HepG2 (cell line): ENCODE measurements at regions not wholly inside any gene's neighbourhood (a gene's known extent, or its start where the extent isn't known, plus 50 kb on each side); places are given as distances from the start of the nearest gene placed in this dataset.

Source experiments
- AGO1 ChIP-seq: fragments of 200-400 bp; formaldehyde crosslinking; IDR thresholded peaks from 2 replicates; pipeline ENCODE4 v1.6.1; 2017; ENCODE audit warnings: mild to moderate bottlenecking, low read depth, low read length, moderate library complexity; ENCODE audit not compliant: poor library complexity, severe bottlenecking
- HIVEP1 ChIP-seq: sonication (generic); formaldehyde crosslinking; IDR thresholded peaks from 2 replicates; pipeline ENCODE4 v1.4.0; 2020; ENCODE audit warnings: mild to moderate bottlenecking, missing genetic modification reagents
- HNF4A ChIP-seq: sonication (generic); formaldehyde crosslinking; IDR thresholded peaks from 2 replicates; pipeline ENCODE4 v1.4.0; 2020; ENCODE audit warnings: missing genetic modification reagents
- JARID2 ChIP-seq: sonication (generic); formaldehyde crosslinking; IDR thresholded peaks from 2 replicates; pipeline ENCODE4 v1.8.1; 2023; ENCODE audit warnings: missing genetic modification reagents, inconsistent platforms; ENCODE audit not compliant: insufficient replicate concordance
- TCF12 ChIP-seq, 2 experiments: fragments of 450-650 bp in 1 of 2; sonication (generic) in 1 of 2; formaldehyde crosslinking in 1 of 2; IDR thresholded peaks; 2 replicates each; pipeline versions ENCODE4 v1.6.1 to v1.8.0; 2017 to 2022; ENCODE audit warnings: antibody characterized with exemption in 1 of 2, mild to moderate bottlenecking in 1 of 2, missing genetic modification reagents in 1 of 2, moderate library complexity in 1 of 2
- ZNF234 ChIP-seq: sonication (generic); formaldehyde crosslinking; conservative IDR thresholded peaks from 2 replicates; pipeline ENCODE4 v1.5.1; 2020; ENCODE audit warnings: mild to moderate bottlenecking, missing genetic modification reagents
- ZNF75D ChIP-seq: sonication (generic); formaldehyde crosslinking; IDR thresholded peaks from 2 replicates; pipeline ENCODE4 v1.8.1; 2023; ENCODE audit warnings: missing genetic modification reagents, mild to moderate bottlenecking, borderline replicate concordance
- ZSCAN21 ChIP-seq: sonication (generic); formaldehyde crosslinking; IDR thresholded peaks from 2 replicates; pipeline ENCODE4 v1.8.0; 2022; ENCODE audit warnings: mild to moderate bottlenecking, missing genetic modification reagents, moderate library complexity, borderline replicate concordance
- TF ChIP-seq, protein P1 (sequence below): IDR thresholded peaks from 2 replicates; pipeline ENCODE4 v1.6.1; 2016; ENCODE audit warnings: low read depth, missing genetic modification reagents, missing compliant biosample characterization
- TF ChIP-seq, protein P2 (sequence below): sonication (generic); formaldehyde crosslinking; IDR thresholded peaks from 2 replicates; pipeline ENCODE4 v1.5.0; 2020; ENCODE audit warnings: mild to moderate bottlenecking, missing genetic modification reagents, moderate library complexity
- TF ChIP-seq, protein P3 (sequence below): IDR thresholded peaks from 2 replicates; pipeline ENCODE4 v1.6.1; 2016; ENCODE audit warnings: low read depth
- TF ChIP-seq, protein P4 (sequence below): sonication (generic); formaldehyde crosslinking; IDR thresholded peaks from 2 replicates; pipeline ENCODE4 v1.4.0; 2020; ENCODE audit warnings: missing genetic modification reagents

DNA sequence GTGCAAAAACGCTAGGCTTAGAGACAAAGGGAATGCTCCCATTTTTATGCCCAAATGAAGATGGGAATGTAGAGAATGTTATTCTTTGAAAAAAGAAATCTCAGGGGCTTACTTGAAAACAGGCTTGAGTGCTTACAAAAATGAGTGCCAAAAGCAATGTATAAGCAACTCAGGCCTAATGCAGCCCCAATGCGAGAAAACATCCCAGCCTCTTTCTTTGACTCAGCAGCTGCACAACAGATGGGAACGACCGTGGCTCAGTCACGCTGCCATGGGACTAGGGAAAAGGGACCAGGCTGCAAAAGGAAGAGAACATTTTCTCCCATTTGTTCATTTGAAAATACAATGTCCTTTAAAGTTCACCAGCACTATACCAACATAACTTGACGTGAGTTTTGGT is 246.4 kb upstream of the LRIG1 start (continued):
- TF ChIP-seq, protein P1, sequence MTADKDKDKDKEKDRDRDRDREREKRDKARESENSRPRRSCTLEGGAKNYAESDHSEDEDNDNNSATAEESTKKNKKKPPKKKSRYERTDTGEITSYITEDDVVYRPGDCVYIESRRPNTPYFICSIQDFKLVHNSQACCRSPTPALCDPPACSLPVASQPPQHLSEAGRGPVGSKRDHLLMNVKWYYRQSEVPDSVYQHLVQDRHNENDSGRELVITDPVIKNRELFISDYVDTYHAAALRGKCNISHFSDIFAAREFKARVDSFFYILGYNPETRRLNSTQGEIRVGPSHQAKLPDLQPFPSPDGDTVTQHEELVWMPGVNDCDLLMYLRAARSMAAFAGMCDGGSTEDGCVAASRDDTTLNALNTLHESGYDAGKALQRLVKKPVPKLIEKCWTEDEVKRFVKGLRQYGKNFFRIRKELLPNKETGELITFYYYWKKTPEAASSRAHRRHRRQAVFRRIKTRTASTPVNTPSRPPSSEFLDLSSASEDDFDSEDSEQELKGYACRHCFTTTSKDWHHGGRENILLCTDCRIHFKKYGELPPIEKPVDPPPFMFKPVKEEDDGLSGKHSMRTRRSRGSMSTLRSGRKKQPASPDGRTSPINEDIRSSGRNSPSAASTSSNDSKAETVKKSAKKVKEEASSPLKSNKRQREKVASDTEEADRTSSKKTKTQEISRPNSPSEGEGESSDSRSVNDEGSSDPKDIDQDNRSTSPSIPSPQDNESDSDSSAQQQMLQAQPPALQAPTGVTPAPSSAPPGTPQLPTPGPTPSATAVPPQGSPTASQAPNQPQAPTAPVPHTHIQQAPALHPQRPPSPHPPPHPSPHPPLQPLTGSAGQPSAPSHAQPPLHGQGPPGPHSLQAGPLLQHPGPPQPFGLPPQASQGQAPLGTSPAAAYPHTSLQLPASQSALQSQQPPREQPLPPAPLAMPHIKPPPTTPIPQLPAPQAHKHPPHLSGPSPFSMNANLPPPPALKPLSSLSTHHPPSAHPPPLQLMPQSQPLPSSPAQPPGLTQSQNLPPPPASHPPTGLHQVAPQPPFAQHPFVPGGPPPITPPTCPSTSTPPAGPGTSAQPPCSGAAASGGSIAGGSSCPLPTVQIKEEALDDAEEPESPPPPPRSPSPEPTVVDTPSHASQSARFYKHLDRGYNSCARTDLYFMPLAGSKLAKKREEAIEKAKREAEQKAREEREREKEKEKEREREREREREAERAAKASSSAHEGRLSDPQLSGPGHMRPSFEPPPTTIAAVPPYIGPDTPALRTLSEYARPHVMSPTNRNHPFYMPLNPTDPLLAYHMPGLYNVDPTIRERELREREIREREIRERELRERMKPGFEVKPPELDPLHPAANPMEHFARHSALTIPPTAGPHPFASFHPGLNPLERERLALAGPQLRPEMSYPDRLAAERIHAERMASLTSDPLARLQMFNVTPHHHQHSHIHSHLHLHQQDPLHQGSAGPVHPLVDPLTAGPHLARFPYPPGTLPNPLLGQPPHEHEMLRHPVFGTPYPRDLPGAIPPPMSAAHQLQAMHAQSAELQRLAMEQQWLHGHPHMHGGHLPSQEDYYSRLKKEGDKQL (CRISPR knock-in tag) = no peak
- TF ChIP-seq TCF12 (IDR thresholded peaks at IDR 0.05) (no peak), TCF12 (CRISPR knock-in tag; IDR thresholded peaks at IDR 0.05) (no peak), HNF4A (CRISPR knock-in tag) (no peak), ZSCAN21 (CRISPR knock-in tag) (no peak), ZNF234 (CRISPR knock-in tag) (no peak), AGO1 (no peak), JARID2 (CRISPR knock-in tag) (no peak), ZNF75D (CRISPR knock-in tag) (no peak), HIVEP1 (CRISPR knock-in tag) (no peak)
- TF ChIP-seq, protein P2, sequence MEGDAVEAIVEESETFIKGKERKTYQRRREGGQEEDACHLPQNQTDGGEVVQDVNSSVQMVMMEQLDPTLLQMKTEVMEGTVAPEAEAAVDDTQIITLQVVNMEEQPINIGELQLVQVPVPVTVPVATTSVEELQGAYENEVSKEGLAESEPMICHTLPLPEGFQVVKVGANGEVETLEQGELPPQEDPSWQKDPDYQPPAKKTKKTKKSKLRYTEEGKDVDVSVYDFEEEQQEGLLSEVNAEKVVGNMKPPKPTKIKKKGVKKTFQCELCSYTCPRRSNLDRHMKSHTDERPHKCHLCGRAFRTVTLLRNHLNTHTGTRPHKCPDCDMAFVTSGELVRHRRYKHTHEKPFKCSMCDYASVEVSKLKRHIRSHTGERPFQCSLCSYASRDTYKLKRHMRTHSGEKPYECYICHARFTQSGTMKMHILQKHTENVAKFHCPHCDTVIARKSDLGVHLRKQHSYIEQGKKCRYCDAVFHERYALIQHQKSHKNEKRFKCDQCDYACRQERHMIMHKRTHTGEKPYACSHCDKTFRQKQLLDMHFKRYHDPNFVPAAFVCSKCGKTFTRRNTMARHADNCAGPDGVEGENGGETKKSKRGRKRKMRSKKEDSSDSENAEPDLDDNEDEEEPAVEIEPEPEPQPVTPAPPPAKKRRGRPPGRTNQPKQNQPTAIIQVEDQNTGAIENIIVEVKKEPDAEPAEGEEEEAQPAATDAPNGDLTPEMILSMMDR (CRISPR knock-in tag) = no peak
- TF ChIP-seq, protein P3, sequence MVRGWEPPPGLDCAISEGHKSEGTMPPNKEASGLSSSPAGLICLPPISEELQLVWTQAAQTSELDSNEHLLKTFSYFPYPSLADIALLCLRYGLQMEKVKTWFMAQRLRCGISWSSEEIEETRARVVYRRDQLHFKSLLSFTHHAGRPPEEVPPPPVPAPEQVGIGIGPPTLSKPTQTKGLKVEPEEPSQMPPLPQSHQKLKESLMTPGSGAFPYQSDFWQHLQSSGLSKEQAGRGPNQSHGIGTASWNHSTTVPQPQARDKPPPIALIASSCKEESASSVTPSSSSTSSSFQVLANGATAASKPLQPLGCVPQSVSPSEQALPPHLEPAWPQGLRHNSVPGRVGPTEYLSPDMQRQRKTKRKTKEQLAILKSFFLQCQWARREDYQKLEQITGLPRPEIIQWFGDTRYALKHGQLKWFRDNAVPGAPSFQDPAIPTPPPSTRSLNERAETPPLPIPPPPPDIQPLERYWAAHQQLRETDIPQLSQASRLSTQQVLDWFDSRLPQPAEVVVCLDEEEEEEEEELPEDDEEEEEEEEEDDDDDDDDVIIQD = no peak
- TF ChIP-seq, protein P4, sequence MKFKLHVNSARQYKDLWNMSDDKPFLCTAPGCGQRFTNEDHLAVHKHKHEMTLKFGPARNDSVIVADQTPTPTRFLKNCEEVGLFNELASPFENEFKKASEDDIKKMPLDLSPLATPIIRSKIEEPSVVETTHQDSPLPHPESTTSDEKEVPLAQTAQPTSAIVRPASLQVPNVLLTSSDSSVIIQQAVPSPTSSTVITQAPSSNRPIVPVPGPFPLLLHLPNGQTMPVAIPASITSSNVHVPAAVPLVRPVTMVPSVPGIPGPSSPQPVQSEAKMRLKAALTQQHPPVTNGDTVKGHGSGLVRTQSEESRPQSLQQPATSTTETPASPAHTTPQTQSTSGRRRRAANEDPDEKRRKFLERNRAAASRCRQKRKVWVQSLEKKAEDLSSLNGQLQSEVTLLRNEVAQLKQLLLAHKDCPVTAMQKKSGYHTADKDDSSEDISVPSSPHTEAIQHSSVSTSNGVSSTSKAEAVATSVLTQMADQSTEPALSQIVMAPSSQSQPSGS (CRISPR knock-in tag) = no peak
